DMS153 (cell line): ENCODE measurements at regions not wholly inside any gene's neighbourhood (a gene's known extent, or its start where the extent isn't known, plus 50 kb on each side); places are given as distances from the start of the nearest gene placed in this dataset.
A peak's percentile ranks its signal among the peaks of the same experiment; 100 is the strongest.

ENCODE experiments used
- DNase-seq: peaks from one replicate; lab custom pipeline; 2025; lab: John Stamatoyannopoulos, UW

- DNase-seq, result peak; percentile 57
Observed at GRCh38 chr1:193355178-193355577, 168.8 kb upstream of the B3GALT2 start.

GRCh38 chr1:193348769-193349535 lies 162.5 kb upstream of the B3GALT2 start:
- no peak for DNase-seq

- no peak for DNase-seq
Observed at GRCh38 chr1:193348091-193348768, 161.8 kb upstream of the B3GALT2 start.

GRCh38 chr1:193346085-193346484 lies 159.7 kb upstream of the B3GALT2 start:
- DNase-seq, result no peak

- DNase-seq, result no peak
Observed at GRCh38 chr1:193342811-193343210, 156.4 kb upstream of the B3GALT2 start.

- DNase-seq, result no peak
Observed at GRCh38 chr1:193340331-193340730, 153.9 kb upstream of the B3GALT2 start.

GRCh38 chr1:193339401-193339800 lies 153.0 kb upstream of the B3GALT2 start:
- DNase-seq, result no peak

GRCh38 chr1:193338194-193338593 lies 151.8 kb upstream of the B3GALT2 start:
- no peak for DNase-seq

- no peak for DNase-seq
Observed at GRCh38 chr1:193335806-193336428, 149.5 kb upstream of the B3GALT2 start.

- DNase-seq, result no peak
Observed at GRCh38 chr1:193333166-193333565, 146.8 kb upstream of the B3GALT2 start.

- DNase-seq, result no peak
Observed at GRCh38 chr1:193326296-193326695, 139.9 kb upstream of the B3GALT2 start.

GRCh38 chr1:193325771-193326170 lies 139.4 kb upstream of the B3GALT2 start:
- DNase-seq, result no peak

- no peak for DNase-seq
Observed at GRCh38 chr1:193325042-193325441, 138.6 kb upstream of the B3GALT2 start.

- DNase-seq, result no peak
Observed at GRCh38 chr1:193322211-193322610, 135.8 kb upstream of the B3GALT2 start.

- no peak for DNase-seq
Observed at GRCh38 chr1:193321242-193321840, 134.9 kb upstream of the B3GALT2 start.

- DNase-seq, result no peak
Observed at GRCh38 chr1:193320270-193320669, 133.9 kb upstream of the B3GALT2 start.

GRCh38 chr1:193318347-193318746 lies 131.9 kb upstream of the B3GALT2 start:
- no peak for DNase-seq

GRCh38 chr1:193313354-193314140 lies 127.1 kb upstream of the B3GALT2 start:
- no peak for DNase-seq

GRCh38 chr1:193312432-193312831 lies 126.0 kb upstream of the B3GALT2 start:
- DNase-seq, result no peak

GRCh38 chr1:193311226-193311948 lies 125.0 kb upstream of the B3GALT2 start:
- peak; percentile 68 for DNase-seq

- peak; percentile 100 for DNase-seq
Observed at GRCh38 chr1:193310564-193310963, 124.2 kb upstream of the B3GALT2 start.
